K562 (cell line): ENCODE measurements at regions not wholly inside any gene's neighbourhood (a gene's known extent, or its start where the extent isn't known, plus 50 kb on each side); places are given as distances from the start of the nearest gene placed in this dataset.

Experiments used
- ERF ChIP-seq: fragments of 450-650 bp; formaldehyde crosslinking; IDR thresholded peaks from 2 replicates; pipeline ENCODE4 v1.4.0; 2020; ENCODE audit warnings: mild to moderate bottlenecking, mixed read lengths
- ZNF263 ChIP-seq: sonication (generic); formaldehyde crosslinking; IDR thresholded peaks from 2 replicates; pipeline ENCODE4 v1.8.0; 2022; ENCODE audit warnings: mild to moderate bottlenecking, missing genetic modification reagents, borderline replicate concordance

GRCh38 chr5:167587772-167588437 is 703.5 kb upstream of the WWC1 start:
- no peak for TF ChIP-seq ZNF263
- no peak for TF ChIP-seq ERF (CRISPR knock-in tag)
